Mucosa of descending colon (tissue), 3 donors: ENCODE measurements at regions not wholly inside any gene's neighbourhood (a gene's known extent, or its start where the extent isn't known, plus 50 kb on each side); places are given as distances from the start of the nearest gene placed in this dataset.

Source experiments
- ATAC-seq: fragments of 200-7000 bp; cut with Tn5 transposase; one replicate; pipeline ENCODE4 v1.9.1; 2020; ENCODE audit warnings: mild to moderate bottlenecking, moderate library complexity
- DNase-seq, 3 donors: peaks; one replicate each; pipeline ENCODE4 v3.0.0-alpha.2; 2020
- H3K36me3 ChIP-seq: fragments of 200-600 bp; one replicate; pipeline ENCODE4 v1.8.0; 2021; ENCODE audit warnings: low read depth, mild to moderate bottlenecking
- H3K4me1 ChIP-seq: fragments of 200-600 bp; one replicate; pipeline ENCODE4 v1.8.0; 2021; ENCODE audit warnings: low read depth, mild to moderate bottlenecking
- H3K4me3 ChIP-seq: fragments of 200-600 bp; one replicate; pipeline ENCODE4 v1.8.0; 2021; ENCODE audit warnings: mild to moderate bottlenecking
- H3K9me3 ChIP-seq: fragments of 200-600 bp; one replicate; pipeline ENCODE4 v1.8.0; 2021; ENCODE audit warnings: mild to moderate bottlenecking
- CTCF ChIP-seq: fragments of 200-600 bp; IDR thresholded peaks from one replicate; pipeline ENCODE4 v1.8.0; 2022; ENCODE audit warnings: antibody characterized with exemption, mild to moderate bottlenecking
- intact Hi-C, 2 donors: fragments of 100-400 bp; cut with DNase I in 1 of 2; cut with micrococcal nuclease in 1 of 2; formaldehyde crosslinking; loops; one replicate each; pipeline versions ENCODE4 v1.11.0 to v1.11.1; 2022; cut with DNase I, micrococcal nuclease
- donor health status: DM: no; HTN: no; CAD: no; lungs with moderate emphysema.
- donor health status: DM: no; HTN: no; CAD: no.
- donor health status: DM: no; HTN: yes; CAD: no.

GRCh38 chr4:180179146-180179545 is 2064.1 kb upstream of the TENM3 start:
- intact Hi-C loops, result no loop called here
- TF ChIP-seq CTCF, result no peak
- DNase-seq, result no peak

GRCh38 chr4:180189666-180190065 is 2053.5 kb upstream of the TENM3 start:
- H3K4me3 ChIP-seq, result no peak overlapping the region
- H3K36me3 ChIP-seq, result no peaks in the 10 kb centered on the region
- DNase-seq (no peak), ATAC-seq (no peak)
- no peak for TF ChIP-seq CTCF
- H3K9me3 ChIP-seq, result no peaks in the 10 kb centered on the region
- H3K4me1 ChIP-seq, result no peaks in the 10 kb centered on the region
- intact Hi-C loops, result no loop called here

More at GRCh38 chr4:180179146-180179545, 2064.1 kb upstream of the TENM3 start:
- ATAC-seq, result no peak
- Histone ChIP-seq H3K9me3 (no peaks in the 10 kb centered on the region), H3K4me3 (no peak overlapping the region), H3K4me1 (no peaks in the 10 kb centered on the region), H3K36me3 (no peaks in the 10 kb centered on the region)

GRCh38 chr4:180190382-180190781 is 2052.8 kb upstream of the TENM3 start:
- Histone ChIP-seq H3K4me3 (no peak overlapping the region), H3K9me3 (no peaks in the 10 kb centered on the region), H3K36me3 (no peaks in the 10 kb centered on the region), H3K4me1 (no peaks in the 10 kb centered on the region)
- TF ChIP-seq CTCF, result no peak
- intact Hi-C loops, result no loop called here
- no peak for ATAC-seq
- DNase-seq, result no peak

GRCh38 chr4:180197471-180197870 is 2045.7 kb upstream of the TENM3 start:
- ATAC-seq (no peak), DNase-seq (no peak)
- Histone ChIP-seq H3K4me3 (no peak overlapping the region), H3K36me3 (no peaks in the 10 kb centered on the region), H3K9me3 (no peaks in the 10 kb centered on the region), H3K4me1 (no peaks in the 10 kb centered on the region)
- TF ChIP-seq CTCF, result no peak
- intact Hi-C loops, result no loop called here

- Histone ChIP-seq H3K4me3 (no peak overlapping the region), H3K36me3 (no peaks in the 10 kb centered on the region), H3K4me1 (no peaks in the 10 kb centered on the region), H3K9me3 (no peaks in the 10 kb centered on the region)
- DNase-seq (no peak), ATAC-seq (no peak)
- intact Hi-C loops, result no loop called here
- no peak for TF ChIP-seq CTCF
Measured at GRCh38 chr4:180203349-180203748, 2039.9 kb upstream of the TENM3 start.

- H3K4me3 ChIP-seq, result no peak overlapping the region
- H3K9me3 ChIP-seq, result no peaks in the 10 kb centered on the region
- no peak for TF ChIP-seq CTCF
- intact Hi-C loops, result no loop called here
- ATAC-seq (no peak), DNase-seq (no peak)
- H3K4me1 ChIP-seq, result no peaks in the 10 kb centered on the region
- H3K36me3 ChIP-seq, result no peaks in the 10 kb centered on the region
Measured at GRCh38 chr4:180205276-180205675, 2037.9 kb upstream of the TENM3 start.
